Gastroesophageal sphincter (tissue), 3 donors: ENCODE measurements at regions not wholly inside any gene's neighbourhood (a gene's known extent, or its start where the extent isn't known, plus 50 kb on each side); places are given as distances from the start of the nearest gene placed in this dataset.

ENCODE experiments used
- EP300 ChIP-seq: sonication (generic); formaldehyde crosslinking; IDR thresholded peaks from one replicate; pipeline ENCODE4 v1.6.1; 2017; ENCODE audit warnings: antibody characterized with exemption, mild to moderate bottlenecking
- POLR2A ChIP-seq, 2 donors: fragments of 450-650 bp; IDR thresholded peaks; one replicate each; pipeline ENCODE4 v1.6.1; 2017; ENCODE audit warnings: antibody characterized with exemption in 2 of 2, mild to moderate bottlenecking in 2 of 2, moderate library complexity in 1 of 2
- POLR2AphosphoS5 ChIP-seq: sonication (generic); formaldehyde crosslinking; IDR thresholded peaks from one replicate; pipeline ENCODE4 v1.6.1; 2017; ENCODE audit warnings: antibody characterized with exemption
- TF ChIP-seq, protein P1 (sequence below), 4 experiments: fragments of 200-600 bp in 2 of 4; fragments of 450-650 bp in 2 of 4; sonication (generic) in 1 of 4; IDR thresholded peaks; one replicate each; pipeline ENCODE4 v1.5.1; 2017 to 2019; ENCODE audit warnings: antibody characterized with exemption in 4 of 4, mild to moderate bottlenecking in 2 of 4, moderate library complexity in 2 of 4

DNA sequence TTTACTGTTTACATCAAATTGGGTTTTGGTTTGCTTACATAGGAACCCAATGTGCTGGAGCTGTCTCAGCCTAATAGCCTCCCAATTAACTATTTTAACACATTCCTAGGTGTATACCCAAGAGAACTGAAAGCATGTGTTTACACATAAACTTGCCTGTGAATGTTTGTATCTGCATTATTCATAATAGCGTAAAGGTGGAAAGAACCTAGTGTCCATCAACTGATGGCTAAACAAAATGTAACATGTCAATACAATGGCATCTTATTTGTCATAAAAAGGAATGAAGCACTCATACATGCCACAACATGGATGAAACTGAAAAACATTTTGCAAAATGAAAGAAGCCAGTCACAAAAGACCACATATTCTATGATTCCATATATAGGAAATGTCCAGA lies 160.6 kb upstream of the EEPD1 start:
- no peak for TF ChIP-seq POLR2A (IDR thresholded peaks at IDR 0.05)
- TF ChIP-seq, protein P1, sequence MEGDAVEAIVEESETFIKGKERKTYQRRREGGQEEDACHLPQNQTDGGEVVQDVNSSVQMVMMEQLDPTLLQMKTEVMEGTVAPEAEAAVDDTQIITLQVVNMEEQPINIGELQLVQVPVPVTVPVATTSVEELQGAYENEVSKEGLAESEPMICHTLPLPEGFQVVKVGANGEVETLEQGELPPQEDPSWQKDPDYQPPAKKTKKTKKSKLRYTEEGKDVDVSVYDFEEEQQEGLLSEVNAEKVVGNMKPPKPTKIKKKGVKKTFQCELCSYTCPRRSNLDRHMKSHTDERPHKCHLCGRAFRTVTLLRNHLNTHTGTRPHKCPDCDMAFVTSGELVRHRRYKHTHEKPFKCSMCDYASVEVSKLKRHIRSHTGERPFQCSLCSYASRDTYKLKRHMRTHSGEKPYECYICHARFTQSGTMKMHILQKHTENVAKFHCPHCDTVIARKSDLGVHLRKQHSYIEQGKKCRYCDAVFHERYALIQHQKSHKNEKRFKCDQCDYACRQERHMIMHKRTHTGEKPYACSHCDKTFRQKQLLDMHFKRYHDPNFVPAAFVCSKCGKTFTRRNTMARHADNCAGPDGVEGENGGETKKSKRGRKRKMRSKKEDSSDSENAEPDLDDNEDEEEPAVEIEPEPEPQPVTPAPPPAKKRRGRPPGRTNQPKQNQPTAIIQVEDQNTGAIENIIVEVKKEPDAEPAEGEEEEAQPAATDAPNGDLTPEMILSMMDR (IDR thresholded peaks at IDR 0.05): no peak
- no peak for TF ChIP-seq POLR2AphosphoS5
- no peak for TF ChIP-seq EP300
